NOMO-1 treated with DMSO at 0.1 percent for 48 hours (cell line): ENCODE measurements at regions not wholly inside any gene's neighbourhood (a gene's known extent, or its start where the extent isn't known, plus 50 kb on each side); places are given as distances from the start of the nearest gene placed in this dataset.

Experiments
- DNase-seq: peaks from one replicate; lab custom pipeline; 2025; ENCODE audit not compliant: unreplicated experiment; lab: John Stamatoyannopoulos, UW

GRCh38 chr18:76203552-76203951 lies 291.5 kb downstream of the ZNF516 start:
- no peak for DNase-seq

- no peak for DNase-seq
Measured at GRCh38 chr18:76202322-76202721, 292.7 kb downstream of the ZNF516 start.

GRCh38 chr18:76195601-76196000 lies 299.4 kb downstream of the ZNF516 start:
- DNase-seq = no peak

GRCh38 chr18:76188097-76188496 lies 306.9 kb downstream of the ZNF516 start:
- DNase-seq = no peak

- no peak for DNase-seq
Measured at GRCh38 chr18:76179257-76179656, 315.8 kb downstream of the ZNF516 start.

GRCh38 chr18:76177160-76177559 lies 317.9 kb downstream of the ZNF516 start:
- DNase-seq = no peak

GRCh38 chr18:76174451-76174850 lies 320.6 kb downstream of the ZNF516 start:
- no peak for DNase-seq

- no peak for DNase-seq
Measured at GRCh38 chr18:76169733-76170132, 325.3 kb downstream of the ZNF516 start.

GRCh38 chr18:76167845-76168621 lies 327.0 kb downstream of the ZNF516 start:
- no peak for DNase-seq

GRCh38 chr18:76167410-76167809 lies 327.6 kb downstream of the ZNF516 start:
- DNase-seq = no peak

- DNase-seq = no peak
Measured at GRCh38 chr18:76162886-76163285, 332.2 kb downstream of the ZNF516 start.

GRCh38 chr18:76161983-76162382 lies 333.1 kb downstream of the ZNF516 start:
- no peak for DNase-seq

- DNase-seq = no peak
Measured at GRCh38 chr18:76153691-76154090, 341.4 kb downstream of the ZNF516 start.

- no peak for DNase-seq
Measured at GRCh38 chr18:76149734-76150133, 345.3 kb downstream of the ZNF516 start.

- DNase-seq = no peak
Measured at GRCh38 chr18:76149284-76149683, 345.8 kb downstream of the ZNF516 start.

- DNase-seq = no peak
Measured at GRCh38 chr18:76145521-76146376, 349.3 kb downstream of the ZNF516 start.

- no peak for DNase-seq
Measured at GRCh38 chr18:76144844-76145243, 350.2 kb downstream of the ZNF516 start.

GRCh38 chr18:76142611-76143010 lies 352.4 kb downstream of the ZNF516 start:
- DNase-seq = no peak

GRCh38 chr18:76139844-76140243 lies 355.2 kb downstream of the ZNF516 start:
- no peak for DNase-seq

- DNase-seq = no peak
Measured at GRCh38 chr18:76137216-76137615, 357.8 kb downstream of the ZNF516 start.

GRCh38 chr18:76136701-76137100 lies 358.3 kb downstream of the ZNF516 start:
- DNase-seq = no peak

GRCh38 chr18:76134628-76135027 lies 360.4 kb downstream of the ZNF516 start:
- peak; percentile 42 for DNase-seq
